ENCODE measurements at regions not wholly inside any gene's neighbourhood (a gene's known extent, or its start where the extent isn't known, plus 50 kb on each side); places are given as distances from the start of the nearest gene placed in this dataset.

DNA sequence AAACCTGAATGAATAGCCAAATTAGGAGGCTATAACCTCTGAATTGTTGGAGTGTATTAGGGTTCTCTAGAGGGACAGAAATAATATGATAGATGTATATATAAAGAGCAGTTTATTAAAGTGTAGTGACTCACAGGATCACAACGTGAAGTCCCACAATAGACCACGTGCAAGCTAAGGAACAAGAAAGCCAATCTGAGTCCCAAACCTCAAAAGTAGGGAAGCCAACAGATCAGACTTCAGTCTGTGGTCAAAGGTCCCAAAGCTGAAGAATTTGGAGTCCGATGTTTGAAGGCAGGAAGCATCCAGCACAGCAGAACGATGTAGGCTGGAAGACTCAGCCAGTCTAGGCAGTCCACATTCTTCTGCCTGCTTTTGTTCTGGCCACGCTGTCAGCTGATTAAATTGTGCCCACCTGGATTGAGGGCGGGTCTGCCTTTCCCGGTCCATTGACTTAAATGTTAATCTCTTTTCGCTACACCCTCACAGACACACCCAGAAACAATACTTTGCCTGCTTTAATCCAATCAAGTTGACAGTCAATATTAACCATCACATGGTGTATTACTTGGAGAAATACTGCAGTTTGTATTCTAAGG, 550.6 kb downstream of the CDH10 start:
- no peak for ATAC-seq

DNA sequence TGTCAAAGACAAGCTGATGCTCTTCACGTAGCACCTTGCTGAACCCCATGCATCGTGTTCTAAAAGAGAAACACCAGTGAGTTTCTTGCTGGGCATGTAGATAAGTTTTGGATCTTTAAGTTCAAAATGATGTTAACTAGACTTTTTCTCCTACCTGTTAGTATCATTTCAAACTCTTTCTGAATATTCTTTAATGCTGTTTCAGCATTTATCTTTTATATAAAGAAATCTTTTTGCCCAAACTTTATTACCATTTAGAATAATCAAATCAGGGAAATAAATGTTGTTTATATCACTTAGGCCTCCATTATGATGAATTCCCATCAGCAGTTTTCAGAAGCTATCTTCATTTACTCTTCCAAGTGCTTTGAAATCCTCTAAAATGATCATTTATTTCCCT, 542.8 kb downstream of the CDH10 start:
- TF ChIP-seq RARB (CRISPR knock-in tag; IDR thresholded peaks at IDR 0.05) (no peak), SNAI2 (CRISPR knock-in tag; IDR thresholded peaks at IDR 0.05) (no peak)
- ATAC-seq, result no peak

More for the DNA sequence above, 550.6 kb downstream of the CDH10 start:
- TF ChIP-seq ESRRG (CRISPR knock-in tag; IDR thresholded peaks at IDR 0.05), result no peak
- no peak for TF ChIP-seq ZFP3 (CRISPR knock-in tag; IDR thresholded peaks at IDR 0.05)
- TF ChIP-seq, protein P1, sequence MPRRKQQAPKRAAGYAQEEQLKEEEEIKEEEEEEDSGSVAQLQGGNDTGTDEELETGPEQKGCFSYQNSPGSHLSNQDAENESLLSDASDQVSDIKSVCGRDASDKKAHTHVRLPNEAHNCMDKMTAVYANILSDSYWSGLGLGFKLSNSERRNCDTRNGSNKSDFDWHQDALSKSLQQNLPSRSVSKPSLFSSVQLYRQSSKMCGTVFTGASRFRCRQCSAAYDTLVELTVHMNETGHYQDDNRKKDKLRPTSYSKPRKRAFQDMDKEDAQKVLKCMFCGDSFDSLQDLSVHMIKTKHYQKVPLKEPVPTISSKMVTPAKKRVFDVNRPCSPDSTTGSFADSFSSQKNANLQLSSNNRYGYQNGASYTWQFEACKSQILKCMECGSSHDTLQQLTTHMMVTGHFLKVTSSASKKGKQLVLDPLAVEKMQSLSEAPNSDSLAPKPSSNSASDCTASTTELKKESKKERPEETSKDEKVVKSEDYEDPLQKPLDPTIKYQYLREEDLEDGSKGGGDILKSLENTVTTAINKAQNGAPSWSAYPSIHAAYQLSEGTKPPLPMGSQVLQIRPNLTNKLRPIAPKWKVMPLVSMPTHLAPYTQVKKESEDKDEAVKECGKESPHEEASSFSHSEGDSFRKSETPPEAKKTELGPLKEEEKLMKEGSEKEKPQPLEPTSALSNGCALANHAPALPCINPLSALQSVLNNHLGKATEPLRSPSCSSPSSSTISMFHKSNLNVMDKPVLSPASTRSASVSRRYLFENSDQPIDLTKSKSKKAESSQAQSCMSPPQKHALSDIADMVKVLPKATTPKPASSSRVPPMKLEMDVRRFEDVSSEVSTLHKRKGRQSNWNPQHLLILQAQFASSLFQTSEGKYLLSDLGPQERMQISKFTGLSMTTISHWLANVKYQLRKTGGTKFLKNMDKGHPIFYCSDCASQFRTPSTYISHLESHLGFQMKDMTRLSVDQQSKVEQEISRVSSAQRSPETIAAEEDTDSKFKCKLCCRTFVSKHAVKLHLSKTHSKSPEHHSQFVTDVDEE (CRISPR knock-in tag; IDR thresholded peaks at IDR 0.05), result no peak
- TF ChIP-seq, protein P2, sequence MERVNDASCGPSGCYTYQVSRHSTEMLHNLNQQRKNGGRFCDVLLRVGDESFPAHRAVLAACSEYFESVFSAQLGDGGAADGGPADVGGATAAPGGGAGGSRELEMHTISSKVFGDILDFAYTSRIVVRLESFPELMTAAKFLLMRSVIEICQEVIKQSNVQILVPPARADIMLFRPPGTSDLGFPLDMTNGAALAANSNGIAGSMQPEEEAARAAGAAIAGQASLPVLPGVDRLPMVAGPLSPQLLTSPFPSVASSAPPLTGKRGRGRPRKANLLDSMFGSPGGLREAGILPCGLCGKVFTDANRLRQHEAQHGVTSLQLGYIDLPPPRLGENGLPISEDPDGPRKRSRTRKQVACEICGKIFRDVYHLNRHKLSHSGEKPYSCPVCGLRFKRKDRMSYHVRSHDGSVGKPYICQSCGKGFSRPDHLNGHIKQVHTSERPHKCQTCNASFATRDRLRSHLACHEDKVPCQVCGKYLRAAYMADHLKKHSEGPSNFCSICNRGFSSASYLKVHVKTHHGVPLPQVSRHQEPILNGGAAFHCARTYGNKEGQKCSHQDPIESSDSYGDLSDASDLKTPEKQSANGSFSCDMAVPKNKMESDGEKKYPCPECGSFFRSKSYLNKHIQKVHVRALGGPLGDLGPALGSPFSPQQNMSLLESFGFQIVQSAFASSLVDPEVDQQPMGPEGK (CRISPR knock-in tag; IDR thresholded peaks at IDR 0.05; ENCODE audit: borderline replicate concordance), result no peak
- TF ChIP-seq, protein P3, sequence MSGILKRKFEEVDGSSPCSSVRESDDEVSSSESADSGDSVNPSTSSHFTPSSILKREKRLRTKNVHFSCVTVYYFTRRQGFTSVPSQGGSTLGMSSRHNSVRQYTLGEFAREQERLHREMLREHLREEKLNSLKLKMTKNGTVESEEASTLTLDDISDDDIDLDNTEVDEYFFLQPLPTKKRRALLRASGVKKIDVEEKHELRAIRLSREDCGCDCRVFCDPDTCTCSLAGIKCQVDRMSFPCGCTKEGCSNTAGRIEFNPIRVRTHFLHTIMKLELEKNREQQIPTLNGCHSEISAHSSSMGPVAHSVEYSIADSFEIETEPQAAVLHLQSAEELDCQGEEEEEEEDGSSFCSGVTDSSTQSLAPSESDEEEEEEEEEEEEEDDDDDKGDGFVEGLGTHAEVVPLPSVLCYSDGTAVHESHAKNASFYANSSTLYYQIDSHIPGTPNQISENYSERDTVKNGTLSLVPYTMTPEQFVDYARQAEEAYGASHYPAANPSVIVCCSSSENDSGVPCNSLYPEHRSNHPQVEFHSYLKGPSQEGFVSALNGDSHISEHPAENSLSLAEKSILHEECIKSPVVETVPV (CRISPR knock-in tag; IDR thresholded peaks at IDR 0.05), result no peak
- TF ChIP-seq, protein P4, sequence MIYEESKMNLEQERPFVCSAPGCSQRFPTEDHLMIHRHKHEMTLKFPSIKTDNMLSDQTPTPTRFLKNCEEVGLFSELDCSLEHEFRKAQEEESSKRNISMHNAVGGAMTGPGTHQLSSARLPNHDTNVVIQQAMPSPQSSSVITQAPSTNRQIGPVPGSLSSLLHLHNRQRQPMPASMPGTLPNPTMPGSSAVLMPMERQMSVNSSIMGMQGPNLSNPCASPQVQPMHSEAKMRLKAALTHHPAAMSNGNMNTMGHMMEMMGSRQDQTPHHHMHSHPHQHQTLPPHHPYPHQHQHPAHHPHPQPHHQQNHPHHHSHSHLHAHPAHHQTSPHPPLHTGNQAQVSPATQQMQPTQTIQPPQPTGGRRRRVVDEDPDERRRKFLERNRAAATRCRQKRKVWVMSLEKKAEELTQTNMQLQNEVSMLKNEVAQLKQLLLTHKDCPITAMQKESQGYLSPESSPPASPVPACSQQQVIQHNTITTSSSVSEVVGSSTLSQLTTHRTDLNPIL (CRISPR knock-in tag; IDR thresholded peaks at IDR 0.05; ENCODE audit: low read depth), result no peak
- no peak for TF ChIP-seq CSDC2 (CRISPR knock-in tag; IDR thresholded peaks at IDR 0.05)
- no peak for TF ChIP-seq ZNF70 (CRISPR knock-in tag; IDR thresholded peaks at IDR 0.05)
- TF ChIP-seq RARB (CRISPR knock-in tag; IDR thresholded peaks at IDR 0.05), result no peak
- no peak for TF ChIP-seq SNAI2 (CRISPR knock-in tag; IDR thresholded peaks at IDR 0.05)
- no peak for TF ChIP-seq ZNF8 (CRISPR knock-in tag; IDR thresholded peaks at IDR 0.05)
- no peak for TF ChIP-seq ISL1 (CRISPR knock-in tag; IDR thresholded peaks at IDR 0.05)
- TF ChIP-seq OSR1 (CRISPR knock-in tag; IDR thresholded peaks at IDR 0.05), result no peak
- no peak for TF ChIP-seq TOX (CRISPR knock-in tag; IDR thresholded peaks at IDR 0.05; ENCODE audit: borderline replicate concordance)
- no peak for TF ChIP-seq GLIS3 (CRISPR knock-in tag; IDR thresholded peaks at IDR 0.05)
- TF ChIP-seq ZFP30 (CRISPR knock-in tag; IDR thresholded peaks at IDR 0.05), result no peak
- TF ChIP-seq PPARA (CRISPR knock-in tag; IDR thresholded peaks at IDR 0.05; ENCODE audit: borderline replicate concordance), result no peak
- TF ChIP-seq, protein P5, sequence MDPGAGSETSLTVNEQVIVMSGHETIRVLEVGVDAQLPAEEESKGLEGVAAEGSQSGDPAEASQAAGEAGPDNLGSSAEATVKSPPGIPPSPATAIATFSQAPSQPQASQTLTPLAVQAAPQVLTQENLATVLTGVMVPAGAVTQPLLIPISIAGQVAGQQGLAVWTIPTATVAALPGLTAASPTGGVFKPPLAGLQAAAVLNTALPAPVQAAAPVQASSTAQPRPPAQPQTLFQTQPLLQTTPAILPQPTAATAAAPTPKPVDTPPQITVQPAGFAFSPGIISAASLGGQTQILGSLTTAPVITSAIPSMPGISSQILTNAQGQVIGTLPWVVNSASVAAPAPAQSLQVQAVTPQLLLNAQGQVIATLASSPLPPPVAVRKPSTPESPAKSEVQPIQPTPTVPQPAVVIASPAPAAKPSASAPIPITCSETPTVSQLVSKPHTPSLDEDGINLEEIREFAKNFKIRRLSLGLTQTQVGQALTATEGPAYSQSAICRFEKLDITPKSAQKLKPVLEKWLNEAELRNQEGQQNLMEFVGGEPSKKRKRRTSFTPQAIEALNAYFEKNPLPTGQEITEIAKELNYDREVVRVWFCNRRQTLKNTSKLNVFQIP (CRISPR knock-in tag; IDR thresholded peaks at IDR 0.05; ENCODE audit: borderline replicate concordance, low read depth), result no peak
- TF ChIP-seq BACH2 (CRISPR knock-in tag; IDR thresholded peaks at IDR 0.05; ENCODE audit: borderline replicate concordance), result no peak

DNA sequence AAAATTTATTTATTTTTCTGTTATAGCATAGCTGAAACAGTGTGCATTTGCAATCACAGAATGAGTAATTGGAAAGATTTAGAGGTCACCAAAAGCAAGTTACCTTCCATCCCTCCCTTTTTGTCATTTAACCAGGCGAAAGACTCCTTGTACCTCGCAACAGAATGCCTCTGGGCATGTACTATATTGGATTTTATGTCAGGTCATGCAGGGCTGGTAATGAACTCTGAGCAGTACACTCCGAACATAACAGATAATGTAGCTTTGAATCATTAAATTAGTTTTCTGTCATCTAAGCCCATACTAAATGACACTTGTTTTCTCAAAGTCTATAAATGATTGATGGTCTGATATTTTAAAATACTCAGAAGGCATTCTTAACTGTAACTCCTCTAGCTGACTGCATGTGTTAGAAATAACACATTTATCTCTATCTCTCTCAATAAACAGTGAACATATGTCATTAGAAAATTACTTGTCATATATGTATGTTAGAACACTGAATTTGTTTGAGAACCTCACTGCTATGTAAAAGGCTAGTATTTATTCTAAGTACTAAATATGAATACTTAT, 541.2 kb downstream of the CDH10 start:
- TF ChIP-seq ZNF565 (CRISPR knock-in tag; conservative IDR thresholded peaks at IDR 0.05; ENCODE audit: low read depth) (no peak), ZNF8 (CRISPR knock-in tag; IDR thresholded peaks at IDR 0.05) (no peak), ZNF70 (CRISPR knock-in tag; IDR thresholded peaks at IDR 0.05) (no peak), ZFP30 (CRISPR knock-in tag; IDR thresholded peaks at IDR 0.05) (no peak), BACH2 (CRISPR knock-in tag; IDR thresholded peaks at IDR 0.05; ENCODE audit: borderline replicate concordance) (no peak), PPARA (CRISPR knock-in tag; IDR thresholded peaks at IDR 0.05; ENCODE audit: borderline replicate concordance) (no peak), GLIS3 (CRISPR knock-in tag; IDR thresholded peaks at IDR 0.05) (no peak), ZC3H10 (CRISPR knock-in tag; IDR thresholded peaks at IDR 0.05) (no peak)
- ATAC-seq, result no peak

Measured in SK-N-SH treated with all-trans-retinoic acid at 6 μM for 48 hours (cell line).